Stimulated activated CD4-positive, alpha-beta T cell treated with anti-CD3 and anti-CD28 coated beads, Interleukin-1b, Interleukin-23, amount 100 ng/mL, for 1 hour (primary cell): ENCODE measurements at regions not wholly inside any gene's neighbourhood (a gene's known extent, or its start where the extent isn't known, plus 50 kb on each side); places are given as distances from the start of the nearest gene placed in this dataset.

Source experiments
- DNase-seq, 2 donors: peaks; one replicate each; pipeline ENCODE4 v3.0.0-alpha.2; 2020; ENCODE audit warnings: low read depth in 2 of 2

DNA sequence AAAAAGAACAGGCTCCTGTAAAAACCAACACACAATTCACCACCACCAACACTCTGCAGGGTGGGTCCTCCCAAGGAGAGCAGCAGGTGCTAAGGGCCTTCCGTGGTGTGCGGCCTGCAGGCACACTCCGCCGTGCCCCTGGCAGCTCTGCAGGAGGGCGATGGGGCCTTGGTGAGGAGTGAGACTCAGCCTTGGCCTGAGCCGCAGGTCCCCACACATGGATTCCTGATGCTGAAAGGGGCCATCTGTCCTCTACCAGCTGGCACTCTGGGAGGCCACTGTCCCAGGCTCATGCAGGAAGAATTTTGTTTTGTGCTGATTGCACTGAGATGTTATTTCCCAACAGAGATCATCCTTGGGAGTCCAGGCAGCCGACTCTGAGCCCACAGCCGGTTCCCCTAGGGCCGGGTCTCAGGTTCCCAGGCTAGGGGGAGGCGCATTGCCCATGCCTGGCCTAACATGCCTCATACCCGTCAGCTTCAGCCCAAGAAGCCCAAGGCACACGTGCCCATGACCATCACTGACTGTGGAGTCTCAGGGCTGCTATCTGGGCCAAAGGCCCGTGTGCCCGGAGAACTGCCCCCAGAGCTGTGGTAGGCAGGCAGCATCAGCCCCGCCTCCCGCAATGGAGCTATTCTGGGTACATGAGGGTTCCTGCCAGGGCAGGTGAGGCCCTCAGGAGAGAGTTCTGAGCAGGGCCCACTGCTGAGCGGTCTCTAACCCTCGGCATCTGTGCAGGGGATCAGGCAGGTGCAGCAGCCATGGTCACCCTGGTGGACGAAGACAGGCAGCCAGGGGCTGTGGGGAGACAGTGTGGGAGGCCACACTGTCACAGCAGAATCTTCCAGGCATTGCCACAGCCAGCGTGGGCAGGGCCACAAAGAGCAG lies 97.9 kb upstream of the ZNF469 start:
- no peak for DNase-seq

DNA sequence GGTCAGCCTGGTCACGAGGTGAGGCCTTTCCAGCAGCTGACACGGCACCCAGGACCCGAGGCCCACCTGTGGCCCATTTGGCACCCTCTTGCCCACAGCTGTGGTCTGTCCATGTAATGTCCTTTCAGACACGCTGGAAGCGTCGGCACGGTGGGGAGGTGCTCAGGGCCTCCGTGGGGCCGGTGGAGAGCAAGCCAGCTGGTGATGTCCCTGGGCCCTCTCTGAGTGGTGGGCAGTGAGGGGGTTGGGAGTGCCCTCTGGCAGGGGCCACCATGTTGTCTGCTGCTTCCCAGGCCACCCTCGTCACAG lies 97.3 kb upstream of the ZNF469 start:
- DNase-seq: no peak

DNA sequence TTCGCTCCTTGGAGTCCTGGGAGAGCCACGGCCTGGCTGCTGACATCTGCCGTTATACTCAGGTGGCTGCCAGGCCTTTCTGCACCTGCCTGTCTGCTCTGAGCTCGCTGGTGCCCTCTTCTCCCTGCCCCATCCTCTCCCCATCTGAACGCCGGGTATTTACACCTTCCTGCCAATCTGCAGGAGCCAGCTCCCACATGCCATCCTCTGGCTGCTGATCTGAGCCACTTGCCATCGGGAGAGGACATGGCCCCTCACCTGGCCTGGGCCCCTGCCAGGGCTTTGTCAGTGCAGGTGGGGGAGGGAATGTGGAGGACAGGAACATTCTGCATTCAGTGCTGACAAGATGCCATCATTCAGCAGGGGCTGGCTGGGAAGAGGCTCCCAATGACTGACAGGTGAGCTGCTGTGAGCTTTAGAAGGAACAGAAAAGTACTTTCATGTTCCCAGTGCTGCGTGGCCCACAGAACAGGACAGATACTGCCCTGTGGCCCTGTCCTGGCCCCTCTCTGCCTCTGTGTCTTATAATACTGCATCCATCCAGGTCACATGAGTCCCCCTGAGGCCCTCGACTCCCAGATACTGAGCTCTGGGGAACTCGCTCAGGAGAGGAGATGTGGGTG lies 96.3 kb upstream of the ZNF469 start:
- DNase-seq: no peak

DNA sequence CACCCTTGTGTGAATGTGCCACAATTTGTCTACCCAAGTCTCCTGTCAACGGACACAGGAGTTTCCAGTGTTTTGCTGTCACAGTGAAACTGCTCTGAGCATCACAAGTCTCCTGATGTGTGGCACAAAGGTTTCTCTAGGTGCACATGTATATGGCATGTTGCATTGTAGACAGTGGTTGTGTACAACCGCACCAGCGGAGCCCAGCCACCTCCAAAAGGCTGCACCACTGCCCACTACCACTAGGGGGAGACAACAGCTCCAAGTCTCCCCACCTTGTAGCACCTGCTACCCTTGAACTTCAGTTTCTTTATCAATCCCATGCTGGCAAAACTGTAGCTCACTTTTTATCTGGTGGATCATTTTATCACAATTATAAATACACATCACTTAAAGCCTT lies 95.5 kb upstream of the ZNF469 start:
- no peak for DNase-seq

DNA sequence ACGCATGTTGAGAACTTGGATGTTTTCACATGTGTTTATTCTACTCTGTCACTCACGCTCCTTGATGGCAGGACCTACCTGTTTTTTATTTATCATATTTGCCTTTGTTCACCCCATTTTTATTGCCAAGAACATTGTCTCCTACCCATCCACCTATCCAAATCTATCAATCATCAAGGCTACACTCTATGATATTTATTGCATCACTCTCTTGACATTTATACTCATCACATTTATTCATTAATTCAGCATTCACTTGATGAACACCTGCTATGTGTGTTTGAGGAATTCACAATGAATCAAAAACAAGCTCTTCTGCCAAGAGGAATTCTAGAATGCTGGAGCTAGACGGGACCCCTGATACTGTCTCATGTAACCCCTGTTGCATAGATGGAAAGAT lies 94.5 kb upstream of the ZNF469 start:
- DNase-seq: no peak

DNA sequence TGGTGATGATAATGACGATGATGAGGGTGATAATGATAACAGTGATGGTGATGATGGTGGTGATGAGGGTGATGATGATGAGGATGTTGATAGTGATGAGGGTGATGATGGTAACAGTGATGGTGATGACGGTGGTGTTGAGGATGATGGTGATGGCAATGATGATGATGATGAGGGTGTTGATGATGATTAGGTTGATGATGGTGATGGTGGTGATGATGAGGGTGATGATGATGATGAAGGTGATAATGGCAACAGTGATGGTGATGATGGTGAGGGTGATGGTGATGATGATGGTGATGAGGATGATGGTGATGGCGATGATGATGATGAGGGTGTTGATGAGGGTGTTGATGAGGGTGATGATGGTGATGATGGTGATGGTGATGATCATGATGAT lies 93.8 kb upstream of the ZNF469 start:
- no peak for DNase-seq

DNA sequence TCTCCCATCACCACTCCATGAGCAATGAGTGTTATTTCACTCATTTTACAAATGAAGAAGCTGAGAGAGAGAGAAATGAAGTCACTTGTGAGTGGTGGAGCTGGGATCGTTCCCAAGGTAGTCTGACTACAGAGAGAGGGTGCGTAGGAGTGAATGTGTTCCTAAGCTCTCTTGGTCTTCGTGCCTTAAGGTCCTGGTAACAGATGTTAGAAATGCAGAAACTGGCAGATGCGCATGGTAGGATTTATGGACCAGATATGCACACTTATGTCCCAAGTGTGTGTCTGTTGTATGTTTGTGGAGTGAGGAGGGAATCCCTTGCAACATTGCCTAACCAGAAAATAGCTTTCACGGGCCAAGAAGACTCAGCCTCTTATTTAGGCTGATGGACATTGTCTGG lies 93.2 kb upstream of the ZNF469 start:
- no peak for DNase-seq

DNA sequence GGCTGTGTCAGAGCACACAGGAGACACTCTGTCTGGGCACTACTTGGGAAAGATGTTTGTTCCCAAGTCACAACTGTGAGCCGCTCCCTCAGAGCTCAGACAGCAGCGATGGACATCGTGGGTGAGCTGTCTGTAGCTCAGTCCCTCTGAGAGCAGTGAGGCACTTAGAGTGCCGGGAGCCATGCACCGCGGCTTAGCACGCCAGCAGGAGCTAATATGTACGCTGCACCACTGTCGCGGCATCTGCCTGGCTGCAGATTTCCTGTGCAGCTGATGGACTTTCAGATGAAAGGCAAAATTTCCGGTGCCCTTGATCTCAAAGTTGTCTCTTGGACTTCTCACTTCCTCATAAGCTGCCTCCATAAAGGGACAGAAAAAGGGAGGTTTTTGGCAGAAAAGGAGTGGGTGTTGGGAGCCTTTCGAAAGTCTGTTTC lies 92.8 kb upstream of the ZNF469 start:
- no peak for DNase-seq

DNA sequence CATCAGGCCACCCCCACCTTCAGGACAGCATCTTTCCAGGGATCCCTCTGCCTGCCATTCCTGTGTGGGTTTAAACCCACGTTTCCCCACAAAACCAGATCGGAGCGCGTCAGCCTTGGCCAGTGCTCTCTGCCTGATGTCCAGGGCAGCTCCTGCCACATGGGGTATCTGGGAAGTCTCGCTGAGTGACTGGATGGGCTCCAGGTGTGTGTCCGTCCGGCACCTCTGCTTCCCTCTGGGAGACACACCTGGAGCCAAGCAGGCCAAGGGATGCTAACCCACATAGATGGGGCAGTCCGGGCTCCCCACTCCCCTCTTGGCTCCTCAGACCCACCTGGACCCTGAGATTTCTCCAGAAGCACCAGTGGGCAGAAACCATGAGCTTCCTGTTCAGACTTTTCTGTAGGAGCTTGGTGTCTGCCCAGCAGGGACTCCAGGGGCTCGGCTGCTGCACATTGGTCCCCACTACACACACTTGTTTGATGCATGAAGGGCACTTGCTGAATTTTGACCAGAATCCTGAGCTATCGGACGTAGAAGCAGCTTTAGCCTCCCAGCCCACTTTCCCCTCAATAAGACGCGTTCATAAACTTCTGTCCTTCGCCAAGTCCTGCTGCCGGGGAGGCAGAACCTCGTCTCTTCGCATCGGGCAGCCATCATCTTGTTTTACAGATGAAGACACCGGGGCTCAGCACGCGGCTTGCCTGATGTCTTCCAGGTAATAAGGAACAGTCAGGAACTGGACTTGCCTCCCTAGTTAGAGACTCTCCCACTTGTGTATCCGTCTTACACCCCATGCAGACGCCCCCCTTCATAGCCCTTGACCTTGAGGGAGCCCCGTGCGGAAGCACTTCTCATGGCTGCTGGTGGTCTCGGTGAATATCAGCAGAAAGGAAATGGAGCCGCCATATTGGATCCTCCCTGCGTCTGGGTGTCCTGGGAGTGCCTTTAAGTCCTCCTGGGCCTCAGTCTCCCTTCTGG lies 91.6 kb upstream of the ZNF469 start:
- DNase-seq: no peak

DNA sequence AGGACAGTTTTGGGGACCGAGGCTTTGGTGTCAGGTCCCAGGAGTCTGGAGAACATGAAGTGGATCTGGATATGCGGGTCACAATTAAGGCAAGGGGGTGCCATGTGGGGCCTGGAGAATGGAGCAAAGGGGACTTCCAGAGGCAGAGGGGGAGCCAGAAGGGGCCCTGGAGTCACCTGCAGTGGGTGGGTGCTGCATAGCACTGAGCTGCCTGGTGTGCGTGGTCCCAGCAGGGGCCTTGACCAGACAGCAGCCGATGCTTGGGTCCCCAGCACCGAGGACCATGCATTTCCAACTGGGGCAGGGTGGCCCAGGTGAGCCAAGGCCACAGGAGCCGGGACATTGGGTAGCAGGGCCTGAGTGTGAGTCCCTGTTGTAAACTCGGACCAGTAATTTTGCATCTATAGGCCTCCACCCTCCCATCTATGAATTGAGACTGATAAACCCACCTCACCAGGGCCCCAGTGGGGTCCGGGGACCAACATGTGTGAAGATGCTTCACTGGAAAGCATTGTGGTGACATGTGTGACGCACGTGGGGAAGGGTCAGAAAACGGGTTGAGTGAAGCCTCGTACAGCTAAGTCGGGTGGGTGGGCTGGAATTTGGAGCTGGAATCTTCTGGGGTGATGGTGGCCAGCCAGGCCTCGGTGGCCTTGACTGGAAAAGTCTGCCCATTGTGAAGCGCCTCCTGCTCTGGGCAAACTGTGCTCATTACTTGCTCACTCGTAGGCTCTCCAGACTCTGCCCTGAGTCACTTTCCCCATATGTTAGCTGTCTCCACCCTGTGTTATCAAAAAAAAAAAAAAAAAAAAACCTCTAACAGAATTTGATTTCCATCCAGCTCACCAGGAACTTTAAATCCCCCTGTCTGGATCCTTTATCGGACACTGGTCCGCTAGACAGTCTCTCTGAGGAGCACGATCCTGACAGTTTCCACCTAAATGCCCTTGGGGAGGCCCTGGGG lies 90.5 kb upstream of the ZNF469 start:
- no peak for DNase-seq

DNA sequence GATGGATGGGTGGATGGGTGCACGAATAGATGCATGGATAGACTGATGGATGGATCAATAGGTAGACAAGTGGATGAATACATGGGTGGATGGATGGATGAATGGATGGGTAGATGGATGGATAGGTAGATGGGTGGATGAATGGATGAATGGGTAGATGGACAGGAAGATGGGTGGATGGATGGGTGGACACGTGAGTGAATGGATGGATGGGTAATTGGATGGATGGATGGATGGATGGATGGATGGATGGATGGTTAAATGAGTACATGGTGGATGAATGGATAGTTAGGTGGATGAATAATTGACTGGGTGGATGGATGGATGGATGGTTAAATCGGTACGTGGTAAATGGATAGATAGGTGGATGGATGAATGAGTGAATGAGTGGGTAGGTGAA lies 89.7 kb upstream of the ZNF469 start:
- no peak for DNase-seq

DNA sequence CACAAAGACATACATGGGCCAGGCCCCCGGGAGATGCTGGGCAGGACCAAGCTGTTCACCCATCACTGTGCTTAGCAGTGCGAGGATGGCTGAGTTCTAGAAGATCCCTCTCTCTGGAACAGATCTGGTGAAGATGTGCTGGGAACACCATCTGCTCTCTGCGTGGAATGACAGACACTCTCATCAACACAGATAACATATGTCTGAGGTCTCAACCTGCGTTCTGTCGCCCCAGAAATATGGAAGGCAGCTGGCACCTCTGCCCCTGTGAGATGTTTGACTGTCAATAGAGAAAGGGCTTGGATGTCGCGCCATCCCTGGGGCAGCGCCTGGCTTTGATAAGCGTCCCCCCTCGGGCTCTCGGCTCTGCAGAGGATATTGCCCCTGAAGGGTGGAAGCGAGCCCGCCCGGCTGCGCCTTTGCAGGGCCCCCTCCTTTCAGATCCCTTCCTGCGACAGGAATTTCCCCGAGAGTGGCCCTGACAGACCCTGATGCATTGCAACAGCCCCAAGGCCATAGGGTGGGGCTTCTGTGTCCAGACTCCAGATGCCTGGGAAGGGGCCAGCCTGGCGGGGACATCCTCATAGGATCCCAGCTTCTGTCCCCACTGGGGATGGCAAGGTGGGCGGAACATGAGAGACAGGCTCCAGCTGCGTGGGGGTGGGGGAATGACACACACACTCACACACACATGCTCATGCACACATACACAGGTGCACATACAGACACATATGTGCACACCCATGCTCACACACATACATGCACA lies 86.9 kb upstream of the ZNF469 start:
- no peak for DNase-seq

DNA sequence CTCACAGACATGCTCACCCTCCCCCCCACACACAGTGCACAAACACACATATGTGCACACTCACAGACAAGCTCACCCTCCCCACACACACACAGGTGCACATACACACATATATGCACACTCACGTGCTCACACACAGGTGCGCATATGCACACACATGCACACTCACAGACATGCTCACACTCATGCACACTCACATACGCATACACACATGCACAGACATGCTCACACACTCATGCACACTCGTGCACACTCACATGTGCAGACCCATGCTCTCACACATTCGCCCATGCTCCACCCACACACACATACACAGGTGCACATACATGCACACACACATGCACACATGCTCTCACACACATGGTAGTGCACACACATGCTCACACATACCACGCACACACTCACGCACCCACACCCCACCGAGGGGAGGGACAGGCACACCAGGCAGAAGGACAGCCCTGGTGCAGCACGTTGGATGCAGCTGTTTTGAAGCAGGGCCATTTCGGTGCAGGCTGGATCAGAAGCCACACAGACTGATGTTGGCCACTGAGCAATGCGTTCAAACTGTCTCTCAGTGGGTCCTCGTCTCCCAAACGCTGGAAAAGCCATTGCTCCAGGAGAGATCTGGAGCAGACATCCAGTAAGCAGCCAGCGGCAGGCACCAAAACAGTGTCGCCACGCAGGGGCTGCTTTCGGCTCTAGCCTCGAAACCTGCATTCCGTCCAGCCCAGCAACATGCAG lies 86.2 kb upstream of the ZNF469 start:
- no peak for DNase-seq

DNA sequence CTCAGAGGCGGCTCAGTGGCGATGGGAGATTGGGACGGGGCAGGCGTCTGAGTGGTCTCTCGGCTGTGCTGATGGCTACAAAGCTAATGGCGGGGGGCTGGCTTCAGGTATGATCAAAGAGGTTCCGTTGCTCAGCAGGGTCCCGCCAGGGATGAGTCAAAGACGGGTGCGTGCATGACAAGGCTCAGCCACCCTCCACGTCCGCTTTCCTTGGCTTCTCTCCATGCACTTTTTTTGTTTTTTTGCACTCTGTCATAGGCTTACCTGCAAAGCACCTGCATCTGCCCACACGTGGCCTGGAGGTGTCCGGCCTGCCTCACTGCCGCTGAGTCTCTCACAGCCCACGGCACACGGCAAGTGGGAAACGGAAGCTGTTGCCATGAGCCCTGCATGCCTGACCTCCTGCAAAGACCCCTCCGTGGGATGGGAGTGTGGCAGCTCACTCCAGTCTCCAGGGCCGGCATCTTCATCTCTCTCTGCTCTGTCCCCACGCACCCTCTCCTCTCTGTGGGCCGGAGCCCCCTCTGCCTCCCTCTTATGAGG lies 85.5 kb upstream of the ZNF469 start:
- DNase-seq: no peak

DNA sequence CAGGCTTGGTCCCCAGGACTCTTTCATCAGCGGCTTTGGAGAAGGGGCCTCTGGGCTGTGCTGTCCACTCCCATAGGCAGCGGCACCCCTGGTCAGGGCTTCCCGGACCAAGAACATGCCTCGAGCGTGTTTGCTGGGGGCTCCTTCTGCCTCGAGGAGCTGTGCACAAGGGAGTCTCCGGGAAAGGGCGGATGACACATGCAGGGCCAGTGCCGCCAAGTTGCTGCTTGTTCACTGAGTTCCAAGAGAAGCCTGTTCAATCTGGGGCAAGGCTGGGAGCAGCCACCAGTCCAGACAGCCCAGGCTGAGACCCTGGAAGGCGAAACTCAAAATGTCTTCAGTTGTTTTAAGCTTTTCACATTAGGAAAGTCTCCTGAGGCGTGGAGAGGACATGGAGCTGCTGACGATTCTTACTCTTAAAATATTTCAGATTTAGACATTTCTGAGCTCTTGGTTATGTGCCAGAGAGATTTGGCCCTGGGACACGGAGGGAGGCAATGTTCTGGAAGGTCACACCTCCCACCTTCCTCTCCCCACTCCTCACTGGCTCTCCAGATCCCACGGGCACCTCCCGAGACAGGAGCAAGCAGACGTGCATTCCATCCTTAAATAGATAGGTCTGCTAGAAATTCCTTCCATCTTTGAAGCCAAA lies 84.5 kb upstream of the ZNF469 start:
- no peak for DNase-seq

DNA sequence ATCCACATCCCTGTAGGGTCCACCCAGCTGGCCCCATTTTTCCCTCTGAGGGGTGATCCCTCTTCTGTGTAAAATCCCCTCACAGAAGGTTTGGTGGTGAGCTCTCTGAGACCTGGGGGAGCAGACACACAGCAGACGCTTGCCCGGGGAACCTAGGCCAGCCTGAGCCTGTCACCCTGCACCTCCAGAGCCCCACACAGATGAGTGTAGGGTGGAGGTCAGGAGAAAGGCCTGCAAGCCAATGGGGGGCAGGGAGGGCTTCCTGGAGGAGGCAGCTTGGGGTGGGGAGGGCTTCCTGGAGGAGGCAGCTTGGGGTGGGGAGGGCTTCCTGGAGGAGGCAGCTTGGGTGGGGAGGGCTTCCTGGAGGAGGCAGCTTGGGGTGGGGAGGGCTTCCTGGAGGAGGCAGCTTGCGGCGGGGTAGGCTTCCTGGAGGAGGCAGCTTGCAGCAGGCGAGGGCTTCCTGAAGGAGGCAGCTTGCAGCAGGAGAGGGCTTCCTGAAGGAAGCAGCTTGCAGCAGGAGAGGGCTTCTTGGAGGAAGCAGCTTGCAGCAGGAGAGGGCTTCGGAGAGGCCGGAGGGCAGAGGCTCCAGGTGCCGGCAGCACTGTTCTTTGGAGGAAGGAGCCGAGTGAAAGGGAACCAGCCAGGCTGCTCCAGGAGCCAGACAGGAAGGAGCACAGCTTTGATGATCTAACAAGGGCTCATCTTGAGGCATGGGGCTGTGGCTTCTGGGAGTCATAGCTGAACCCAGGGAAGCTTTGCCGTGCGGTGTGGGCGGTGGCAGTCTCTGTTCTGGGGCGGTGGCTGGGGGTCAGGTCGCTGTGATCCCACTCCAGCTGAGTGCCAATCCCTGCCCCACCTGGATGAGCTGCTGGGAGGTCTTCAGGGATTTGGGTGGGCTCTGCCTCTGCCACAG lies 83.7 kb upstream of the ZNF469 start:
- DNase-seq: no peak

DNA sequence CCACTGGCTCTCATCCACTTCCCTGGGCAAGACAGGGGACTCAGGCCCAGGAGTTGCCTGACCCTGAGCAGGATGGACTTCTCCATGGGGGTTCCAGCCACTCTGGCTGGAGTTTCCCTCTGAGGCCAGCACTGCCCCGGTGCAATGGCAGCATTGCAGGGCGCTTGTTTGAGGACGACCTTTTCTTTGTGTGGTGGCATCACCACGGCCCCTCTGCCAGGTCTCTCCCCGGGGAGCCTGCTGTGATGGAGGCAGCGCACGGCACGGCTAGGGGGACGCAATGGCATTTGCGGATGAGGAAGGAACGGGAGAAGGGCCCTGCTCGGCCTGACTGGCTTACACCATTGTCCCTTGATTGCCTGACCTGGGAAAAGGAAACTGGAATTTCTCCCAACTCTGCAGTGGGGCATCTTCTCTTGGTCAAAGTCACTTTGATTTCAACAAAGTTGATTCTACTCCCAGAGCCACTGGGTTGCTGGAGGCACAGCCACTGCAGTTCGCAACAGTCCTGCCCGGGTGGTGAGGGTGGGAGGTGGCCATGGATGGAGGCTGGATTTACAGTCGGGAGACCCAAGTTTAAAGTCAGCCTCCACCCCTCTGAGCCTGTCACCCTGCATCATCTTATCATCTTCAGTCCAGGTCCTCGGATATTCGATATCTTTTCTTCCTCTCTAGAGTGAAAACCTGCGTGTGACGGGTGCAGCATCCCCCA lies 82.9 kb upstream of the ZNF469 start:
- DNase-seq: no peak
